ENCODE measurements at regions not wholly inside any gene's neighbourhood (a gene's known extent, or its start where the extent isn't known, plus 50 kb on each side); places are given as distances from the start of the nearest gene placed in this dataset.

DNA sequence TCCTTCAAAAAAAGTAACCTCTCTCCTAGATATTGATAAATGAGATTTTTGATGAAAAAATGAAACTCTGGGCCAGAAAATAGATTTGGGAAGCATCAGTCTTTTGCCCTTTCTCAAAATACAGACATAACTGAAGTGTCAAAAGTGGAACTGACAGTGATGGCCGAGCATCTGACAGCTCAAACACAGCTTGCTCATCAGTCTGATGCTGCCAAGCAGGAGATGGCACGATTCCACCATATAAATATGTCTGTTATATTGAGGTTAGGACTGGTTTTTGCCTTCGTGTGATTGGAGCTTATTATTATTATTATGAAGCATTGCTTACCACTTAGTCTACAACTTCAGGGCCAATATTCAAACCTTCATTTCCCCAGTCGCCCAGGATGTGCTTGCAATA, 152.6 kb upstream of the EPHA3 start:
- Histone ChIP-seq H3K27me3 (ENCODE audit: insufficient read depth, low read depth, low read length) (no peaks in the 10 kb centered on the region), H3K4me2 (ENCODE audit: low read length) (no peak overlapping the region), H3K79me2 (replicated peaks; ENCODE audit: insufficient read depth, low read length) (no peaks in the 10 kb centered on the region), H3F3A (ENCODE audit: insufficient read depth, low read length, poor library complexity, severe bottlenecking) (no peaks in the 10 kb centered on the region), H3K9me2 (ENCODE audit: insufficient read depth, low read length) (no peaks in the 10 kb centered on the region), H2AFZ (ENCODE audit: low read depth, low read length) (no peak overlapping the region), H3K4me3 (ENCODE audit: low read length) (no peak overlapping the region), H3K9ac (ENCODE audit: low read length) (no peak overlapping the region), H4K20me1 (ENCODE audit: insufficient read depth) (no peaks in the 10 kb centered on the region), H3K27ac (ENCODE audit: low read length) (peak overlapping the region; percentile 42), H3K9me3 (ENCODE audit: low read length) (no peaks in the 10 kb centered on the region), H3K36me3 (ENCODE audit: insufficient read depth, low read length) (no peaks in the 10 kb centered on the region)
- TF ChIP-seq POLR2AphosphoS5 (IDR thresholded peaks at IDR 0.05) (peak; percentile 46), EZH2 (IDR thresholded peaks at IDR 0.05; ENCODE audit: borderline replicate concordance, insufficient read depth, low read length, poor library complexity, severe bottlenecking) (no peak), SMC3 (conservative IDR thresholded peaks at IDR 0.05; ENCODE audit: poor library complexity) (no peak), EP300 (conservative IDR thresholded peaks at IDR 0.05; ENCODE audit: poor library complexity, severe bottlenecking) (peak; percentile 72), TAF1 (IDR thresholded peaks at IDR 0.05; ENCODE audit: low read depth) (no peak)
- TF ChIP-seq, protein P1, sequence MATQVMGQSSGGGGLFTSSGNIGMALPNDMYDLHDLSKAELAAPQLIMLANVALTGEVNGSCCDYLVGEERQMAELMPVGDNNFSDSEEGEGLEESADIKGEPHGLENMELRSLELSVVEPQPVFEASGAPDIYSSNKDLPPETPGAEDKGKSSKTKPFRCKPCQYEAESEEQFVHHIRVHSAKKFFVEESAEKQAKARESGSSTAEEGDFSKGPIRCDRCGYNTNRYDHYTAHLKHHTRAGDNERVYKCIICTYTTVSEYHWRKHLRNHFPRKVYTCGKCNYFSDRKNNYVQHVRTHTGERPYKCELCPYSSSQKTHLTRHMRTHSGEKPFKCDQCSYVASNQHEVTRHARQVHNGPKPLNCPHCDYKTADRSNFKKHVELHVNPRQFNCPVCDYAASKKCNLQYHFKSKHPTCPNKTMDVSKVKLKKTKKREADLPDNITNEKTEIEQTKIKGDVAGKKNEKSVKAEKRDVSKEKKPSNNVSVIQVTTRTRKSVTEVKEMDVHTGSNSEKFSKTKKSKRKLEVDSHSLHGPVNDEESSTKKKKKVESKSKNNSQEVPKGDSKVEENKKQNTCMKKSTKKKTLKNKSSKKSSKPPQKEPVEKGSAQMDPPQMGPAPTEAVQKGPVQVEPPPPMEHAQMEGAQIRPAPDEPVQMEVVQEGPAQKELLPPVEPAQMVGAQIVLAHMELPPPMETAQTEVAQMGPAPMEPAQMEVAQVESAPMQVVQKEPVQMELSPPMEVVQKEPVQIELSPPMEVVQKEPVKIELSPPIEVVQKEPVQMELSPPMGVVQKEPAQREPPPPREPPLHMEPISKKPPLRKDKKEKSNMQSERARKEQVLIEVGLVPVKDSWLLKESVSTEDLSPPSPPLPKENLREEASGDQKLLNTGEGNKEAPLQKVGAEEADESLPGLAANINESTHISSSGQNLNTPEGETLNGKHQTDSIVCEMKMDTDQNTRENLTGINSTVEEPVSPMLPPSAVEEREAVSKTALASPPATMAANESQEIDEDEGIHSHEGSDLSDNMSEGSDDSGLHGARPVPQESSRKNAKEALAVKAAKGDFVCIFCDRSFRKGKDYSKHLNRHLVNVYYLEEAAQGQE (IDR thresholded peaks at IDR 0.05; ENCODE audit: borderline replicate concordance) = no peak

DNA sequence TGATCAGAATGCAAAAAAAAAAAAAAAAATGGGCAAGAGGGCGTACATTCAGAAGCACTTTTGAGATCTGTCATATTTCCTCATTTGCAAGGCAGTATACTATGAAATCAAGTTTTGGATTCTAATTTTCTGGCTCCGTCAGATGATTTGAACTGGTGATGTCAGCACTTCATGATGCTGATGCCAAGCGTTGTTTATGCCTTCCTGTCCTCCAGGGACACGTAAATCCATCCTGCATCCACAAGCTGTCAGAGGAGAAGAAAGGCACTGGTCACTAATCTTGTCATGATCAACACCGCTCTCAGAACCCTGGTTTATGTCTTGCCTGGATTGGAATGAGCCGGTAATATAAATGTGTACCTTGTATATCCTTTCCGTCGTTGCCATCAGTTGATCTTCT, 152.1 kb upstream of the EPHA3 start:
- H3K4me3 ChIP-seq (ENCODE audit: low read length) = no peak overlapping the region
- no peaks in the 10 kb centered on the region for H3K9me2 ChIP-seq (ENCODE audit: insufficient read depth, low read length)
- peak overlapping the region; percentile 42 for H3K27ac ChIP-seq (ENCODE audit: low read length)
- no peak overlapping the region for H3K4me2 ChIP-seq (ENCODE audit: low read length)
- H3F3A ChIP-seq (ENCODE audit: insufficient read depth, low read length, poor library complexity, severe bottlenecking) = no peaks in the 10 kb centered on the region
- H3K79me2 ChIP-seq (replicated peaks; ENCODE audit: insufficient read depth, low read length) = no peaks in the 10 kb centered on the region
- no peaks in the 10 kb centered on the region for H3K27me3 ChIP-seq (ENCODE audit: insufficient read depth, low read depth, low read length)
- no peaks in the 10 kb centered on the region for H4K20me1 ChIP-seq (ENCODE audit: insufficient read depth)
- H3K9me3 ChIP-seq (ENCODE audit: low read length) = no peaks in the 10 kb centered on the region
- no peak overlapping the region for H3K9ac ChIP-seq (ENCODE audit: low read length)
- TF ChIP-seq SMC3 (conservative IDR thresholded peaks at IDR 0.05; ENCODE audit: poor library complexity) = no peak
- TF ChIP-seq TAF1 (IDR thresholded peaks at IDR 0.05; ENCODE audit: low read depth) = no peak
- TF ChIP-seq MXI1 (conservative IDR thresholded peaks at IDR 0.05; ENCODE audit: poor library complexity, severe bottlenecking) = no peak
- TF ChIP-seq EZH2 (IDR thresholded peaks at IDR 0.05; ENCODE audit: borderline replicate concordance, insufficient read depth, low read length, poor library complexity, severe bottlenecking) = no peak
- TF ChIP-seq POLR2AphosphoS5 (IDR thresholded peaks at IDR 0.05) = no peak
- TF ChIP-seq, protein P1 (IDR thresholded peaks at IDR 0.05; ENCODE audit: borderline replicate concordance) = no peak
- TF ChIP-seq, protein P2, sequence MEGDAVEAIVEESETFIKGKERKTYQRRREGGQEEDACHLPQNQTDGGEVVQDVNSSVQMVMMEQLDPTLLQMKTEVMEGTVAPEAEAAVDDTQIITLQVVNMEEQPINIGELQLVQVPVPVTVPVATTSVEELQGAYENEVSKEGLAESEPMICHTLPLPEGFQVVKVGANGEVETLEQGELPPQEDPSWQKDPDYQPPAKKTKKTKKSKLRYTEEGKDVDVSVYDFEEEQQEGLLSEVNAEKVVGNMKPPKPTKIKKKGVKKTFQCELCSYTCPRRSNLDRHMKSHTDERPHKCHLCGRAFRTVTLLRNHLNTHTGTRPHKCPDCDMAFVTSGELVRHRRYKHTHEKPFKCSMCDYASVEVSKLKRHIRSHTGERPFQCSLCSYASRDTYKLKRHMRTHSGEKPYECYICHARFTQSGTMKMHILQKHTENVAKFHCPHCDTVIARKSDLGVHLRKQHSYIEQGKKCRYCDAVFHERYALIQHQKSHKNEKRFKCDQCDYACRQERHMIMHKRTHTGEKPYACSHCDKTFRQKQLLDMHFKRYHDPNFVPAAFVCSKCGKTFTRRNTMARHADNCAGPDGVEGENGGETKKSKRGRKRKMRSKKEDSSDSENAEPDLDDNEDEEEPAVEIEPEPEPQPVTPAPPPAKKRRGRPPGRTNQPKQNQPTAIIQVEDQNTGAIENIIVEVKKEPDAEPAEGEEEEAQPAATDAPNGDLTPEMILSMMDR (IDR thresholded peaks at IDR 0.05; ENCODE audit: poor library complexity, severe bottlenecking) = no peak
- TF ChIP-seq EP300 (conservative IDR thresholded peaks at IDR 0.05; ENCODE audit: poor library complexity, severe bottlenecking) = no peak
- no peaks in the 10 kb centered on the region for H3K36me3 ChIP-seq (ENCODE audit: insufficient read depth, low read length)
- no peak overlapping the region for H2AFZ ChIP-seq (ENCODE audit: low read depth, low read length)

All from neural cell (in vitro differentiated cells).